Tibial artery (tissue), 4 donors: ENCODE measurements at regions not wholly inside any gene's neighbourhood (a gene's known extent, or its start where the extent isn't known, plus 50 kb on each side); places are given as distances from the start of the nearest gene placed in this dataset.

Source experiments
- DNase-seq, 2 donors: peaks; one replicate each; pipeline ENCODE4 v3.0.0-alpha.2; 2019
- H3K27ac ChIP-seq, 2 donors: fragments of 200-600 bp; sonication (generic) in 1 of 2; 1 replicate in 1 of 2; 2 replicates in 1 of 2; pipeline ENCODE4 v1.5.1; 2018 to 2019; ENCODE audit warnings: mild to moderate bottlenecking in 1 of 2
- H3K27me3 ChIP-seq, 2 donors: fragments of 200-600 bp; sonication (generic) in 1 of 2; one replicate each; pipeline versions ENCODE4 v1.5.1 to v1.6.0; 2016 to 2019
- H3K36me3 ChIP-seq, 3 donors: fragments of 200-600 bp; sonication (generic) in 2 of 3; one replicate each; pipeline ENCODE4 v1.5.1; 2016 to 2019; ENCODE audit warnings: mild to moderate bottlenecking in 2 of 3
- H3K4me1 ChIP-seq, 4 donors: fragments of 200-600 bp; sonication (generic) in 2 of 4; 1 replicate in 3 of 4; 2 replicates in 1 of 4; pipeline ENCODE4 v1.5.1; 2016 to 2019
- H3K4me3 ChIP-seq, 2 donors: fragments of 200-600 bp; sonication (generic) in 1 of 2; 1 replicate in 1 of 2; 2 replicates in 1 of 2; pipeline ENCODE4 v1.5.1; 2018 to 2019; ENCODE audit warnings: mild to moderate bottlenecking in 2 of 2
- H3K9me3 ChIP-seq, 3 donors: fragments of 200-600 bp; sonication (generic) in 1 of 3; one replicate each; pipeline ENCODE4 v1.5.1; 2016 to 2019
- CTCF ChIP-seq, 2 experiments: fragments of 200-600 bp in 1 of 2; fragments of 450-650 bp in 1 of 2; IDR thresholded peaks; one replicate each; pipeline ENCODE4 v1.5.1; 2017 to 2019; ENCODE audit warnings: antibody characterized with exemption in 2 of 2, mild to moderate bottlenecking in 1 of 2, moderate library complexity in 1 of 2
- intact Hi-C: fragments of 100-400 bp; cut with DNase I; formaldehyde crosslinking; loops from one replicate; pipeline ENCODE4 v1.15.0; 2023; ENCODE audit warnings: low total_unique reads

DNA sequence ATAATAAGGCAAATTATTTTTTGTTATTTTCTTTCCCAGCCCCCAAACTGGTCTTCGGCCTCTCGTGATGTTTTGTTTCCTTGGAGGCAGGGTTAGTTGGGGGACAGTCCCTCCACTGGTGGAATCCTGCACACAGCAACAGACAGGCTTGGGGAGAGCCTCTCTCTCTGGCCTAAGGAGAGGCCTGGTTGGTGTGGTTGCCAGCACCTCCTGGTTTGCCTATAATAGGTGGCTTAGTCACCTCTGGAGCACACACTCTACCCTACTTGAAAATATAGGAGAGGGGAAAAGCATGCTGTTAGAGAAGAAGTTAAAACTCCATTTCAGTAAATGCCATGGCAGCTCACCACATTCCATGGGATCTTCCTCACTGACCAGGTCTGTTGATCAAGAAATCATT lies 417.2 kb upstream of the MEIS1 start:
- DNase-seq: no peak
- Histone ChIP-seq H3K4me3 (no peak overlapping the region), H3K27me3 (no peaks in the 10 kb centered on the region), H3K4me1 (no peaks in the 10 kb centered on the region), H3K9me3 (no peaks in the 10 kb centered on the region), H3K27ac (no peak overlapping the region), H3K36me3 (no peaks in the 10 kb centered on the region)
- no peak for TF ChIP-seq CTCF (IDR thresholded peaks at IDR 0.05)
- intact Hi-C loops: no loop called here

DNA sequence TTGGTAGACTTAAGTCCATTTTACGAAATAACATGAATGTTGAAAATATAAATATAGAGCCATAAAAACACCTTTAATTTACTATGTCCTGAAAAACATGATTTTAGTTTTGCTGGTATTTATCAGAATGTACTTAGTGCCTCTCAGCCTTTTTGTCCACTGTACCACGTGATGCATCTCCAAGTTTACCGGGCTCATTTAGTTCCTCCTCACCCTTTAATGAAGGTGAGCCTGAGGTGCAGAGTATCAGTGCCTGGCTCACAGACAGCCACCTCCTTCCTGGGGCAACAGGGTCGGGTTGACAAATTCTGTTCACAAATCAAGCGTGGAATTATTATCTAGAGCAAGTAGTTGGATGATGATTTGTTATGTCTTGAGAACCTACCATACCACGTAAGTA lies 420.5 kb upstream of the MEIS1 start:
- intact Hi-C loops: no loop called here
- Histone ChIP-seq H3K4me3 (no peak overlapping the region), H3K9me3 (peaks cover 0 to 4% (median 0%) of the 10 kb centered on the region in 3 donors), H3K27me3 (no peaks in the 10 kb centered on the region), H3K4me1 (no peaks in the 10 kb centered on the region), H3K36me3 (no peaks in the 10 kb centered on the region), H3K27ac (no peak overlapping the region)
- no peak for DNase-seq
- TF ChIP-seq CTCF (IDR thresholded peaks at IDR 0.05): no peak

DNA sequence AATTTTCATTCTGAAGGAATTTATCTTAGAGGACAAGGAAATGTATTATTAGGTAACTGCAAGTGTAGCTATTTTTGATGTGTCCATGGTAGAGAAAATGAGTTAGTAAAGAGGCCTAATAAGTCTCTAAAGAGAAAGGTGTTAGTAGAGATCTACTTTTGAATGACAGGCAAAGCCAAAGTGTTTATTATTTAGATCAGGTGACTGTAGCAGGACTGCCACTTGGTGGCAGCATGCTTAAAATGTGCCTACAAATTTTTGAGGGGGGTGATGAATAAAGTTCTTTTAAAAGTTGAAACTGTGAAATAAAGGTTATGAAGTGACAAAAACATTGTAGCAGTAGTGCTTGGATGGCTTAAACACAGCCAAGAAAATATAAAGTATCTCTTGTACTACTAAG lies 421.5 kb upstream of the MEIS1 start:
- H3K9me3 ChIP-seq: peaks cover 0 to 4% (median 0%) of the 10 kb centered on the region in 3 donors
- no peak overlapping the region for H3K27ac ChIP-seq
- no peak overlapping the region for H3K4me3 ChIP-seq
- intact Hi-C loops: no loop called here
- DNase-seq: no peak
- no peak for TF ChIP-seq CTCF (IDR thresholded peaks at IDR 0.05)
- no peaks in the 10 kb centered on the region for H3K4me1 ChIP-seq
- H3K27me3 ChIP-seq: no peaks in the 10 kb centered on the region
- no peaks in the 10 kb centered on the region for H3K36me3 ChIP-seq

DNA sequence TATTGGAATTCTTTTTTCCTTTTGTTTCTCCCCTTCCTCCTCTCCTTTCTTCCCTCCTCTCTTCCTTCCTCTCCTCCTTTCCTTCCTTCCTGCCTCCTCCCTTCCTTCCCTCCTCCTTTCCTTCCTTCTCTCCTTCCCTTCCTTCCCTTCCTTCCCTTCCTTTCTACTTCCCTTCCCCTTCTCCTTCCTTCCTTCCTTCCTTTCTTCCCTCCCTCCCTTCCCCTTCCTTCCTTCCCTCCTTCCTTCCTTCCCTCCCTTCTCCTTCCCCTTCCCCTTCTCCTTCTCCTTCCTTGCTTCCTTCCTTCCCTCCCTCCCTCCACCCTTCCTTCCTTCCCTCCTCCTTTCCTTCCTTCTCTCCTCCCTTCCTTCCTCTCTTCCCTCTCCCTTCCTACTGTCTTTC lies 431.0 kb upstream of the MEIS1 start:
- intact Hi-C loops: no loop called here
- no peak for TF ChIP-seq CTCF (IDR thresholded peaks at IDR 0.05)
- no peaks in the 10 kb centered on the region for H3K36me3 ChIP-seq

DNA sequence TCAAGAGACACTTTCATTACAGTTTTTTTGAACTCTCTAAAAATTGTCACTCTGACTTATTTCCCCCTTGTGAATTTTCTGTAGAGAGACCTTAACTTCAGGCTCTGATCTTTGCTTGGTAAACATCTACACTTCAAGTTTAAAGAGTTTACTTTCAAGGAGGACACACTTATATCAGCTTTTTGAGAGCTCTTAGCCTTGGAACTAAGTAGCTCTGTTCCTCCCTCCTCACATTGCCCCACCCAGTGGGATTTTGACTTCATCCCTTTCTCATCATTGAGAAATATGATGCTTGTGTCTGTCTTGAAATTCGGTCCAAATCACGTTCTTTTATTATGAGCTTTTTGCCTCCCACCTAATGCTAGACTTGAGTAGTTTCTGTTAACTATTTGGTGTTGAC lies 433.4 kb upstream of the MEIS1 start:
- H3K9me3 ChIP-seq: no peaks in the 10 kb centered on the region
- H3K27ac ChIP-seq: no peak overlapping the region
- H3K27me3 ChIP-seq: peaks cover 0 to 3% of the 10 kb centered on the region in 2 donors
- H3K36me3 ChIP-seq: no peaks in the 10 kb centered on the region
- H3K4me3 ChIP-seq: no peak overlapping the region
- H3K4me1 ChIP-seq: no peaks in the 10 kb centered on the region
- TF ChIP-seq CTCF (IDR thresholded peaks at IDR 0.05): no peak
- no peak for DNase-seq
- intact Hi-C loops: no loop called here

More for the DNA sequence above, 431.0 kb upstream of the MEIS1 start:
- Histone ChIP-seq H3K27ac (no peak overlapping the region), H3K4me3 (no peak overlapping the region), H3K9me3 (no peaks in the 10 kb centered on the region), H3K27me3 (peaks cover 0 to 3% of the 10 kb centered on the region in 2 donors), H3K4me1 (no peaks in the 10 kb centered on the region)
- no peak for DNase-seq

GRCh38 chr2:66000901-66001300 lies 434.0 kb upstream of the MEIS1 start:
- Histone ChIP-seq H3K27ac (no peak overlapping the region), H3K4me3 (no peak overlapping the region), H3K9me3 (no peaks in the 10 kb centered on the region), H3K27me3 (peaks cover 0 to 3% of the 10 kb centered on the region in 2 donors), H3K4me1 (no peaks in the 10 kb centered on the region), H3K36me3 (no peaks in the 10 kb centered on the region)
- DNase-seq: no peak
- intact Hi-C loops: no loop called here
- no peak for TF ChIP-seq CTCF (IDR thresholded peaks at IDR 0.05)
